Renal cortex interstitium (tissue), 11 donors: ENCODE measurements at regions not wholly inside any gene's neighbourhood (a gene's known extent, or its start where the extent isn't known, plus 50 kb on each side); places are given as distances from the start of the nearest gene placed in this dataset.
"Not testable (repeated sequence)": the region's sequence is repeated elsewhere in the genome, so short reads cannot be mapped to it uniquely, and the experiment has no call there.

Experiments
- DNase-seq, 11 donors: peaks; one replicate each; pipeline ENCODE4 v3.0.0-alpha.2; 2013; ENCODE audit warnings: low read depth in 9 of 11, low spot score in 4 of 11; ENCODE audit errors: extremely low read depth in 1 of 11

DNA sequence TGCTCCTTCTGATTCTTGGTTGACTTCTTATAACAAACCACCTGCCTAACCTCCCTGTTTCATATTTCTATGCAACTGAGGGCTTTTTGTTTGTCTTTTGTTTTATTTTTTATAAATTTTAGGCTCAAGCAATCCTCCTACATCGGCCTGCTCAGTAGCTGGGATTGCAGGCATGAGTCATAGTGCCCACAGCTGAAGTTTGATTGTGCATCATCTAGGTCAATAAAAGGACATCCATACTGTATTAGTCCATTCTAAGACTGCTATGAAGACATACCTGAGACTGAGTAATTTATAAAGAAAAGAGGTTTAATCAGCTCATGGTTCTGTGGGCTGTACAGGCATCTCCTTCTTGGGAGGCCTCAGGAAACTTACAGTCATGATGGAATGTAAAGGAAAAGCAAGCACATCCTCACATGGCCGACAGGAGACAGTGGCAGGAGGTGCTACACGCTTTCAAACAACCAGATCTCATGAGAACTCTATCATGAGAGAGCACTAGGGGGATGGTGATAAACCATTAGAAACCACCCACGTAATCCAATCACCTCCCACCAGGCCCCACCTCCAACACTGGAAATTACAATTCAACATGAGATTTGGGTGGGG is 285.0 kb downstream of the SIPA1L2 start:
- no peak for DNase-seq

DNA sequence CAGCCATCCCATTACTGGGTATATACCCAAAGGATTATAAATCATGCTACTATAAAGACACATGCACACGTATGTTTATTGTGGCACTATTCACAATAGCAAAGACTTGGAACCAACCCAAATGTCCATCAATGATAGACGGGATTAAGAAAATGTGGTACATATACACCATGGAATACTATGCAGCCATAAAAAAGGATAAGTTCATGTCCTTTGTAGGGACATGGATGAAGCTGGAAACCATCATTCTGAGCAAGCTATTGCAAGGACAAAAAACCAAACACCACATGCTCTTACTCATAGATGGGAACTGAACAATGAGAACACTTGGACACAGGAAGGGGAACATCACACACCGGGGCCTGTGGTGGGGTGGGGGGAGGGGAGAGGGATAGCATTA is 285.7 kb downstream of the SIPA1L2 start:
- DNase-seq: not testable (repeated sequence)

DNA sequence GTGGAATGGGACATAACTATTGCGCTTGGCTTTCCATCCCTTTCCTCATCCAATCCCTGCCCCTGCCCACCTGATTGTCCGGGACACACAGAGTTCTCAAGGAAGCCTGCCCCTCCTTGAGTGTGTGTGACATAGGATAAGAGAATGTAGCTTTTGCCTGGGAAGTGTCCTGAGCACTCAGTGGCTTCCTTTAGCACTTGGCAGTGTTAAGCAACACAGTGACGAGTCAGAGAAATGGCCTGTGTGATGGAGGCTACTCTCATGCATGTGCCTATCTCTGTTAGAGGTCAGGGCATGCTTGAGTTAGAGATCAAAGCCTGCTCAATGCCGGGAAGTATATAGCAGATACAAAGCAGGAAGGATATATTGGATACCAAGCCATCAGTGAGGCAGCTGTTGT is 289.5 kb downstream of the SIPA1L2 start:
- DNase-seq: no peak

DNA sequence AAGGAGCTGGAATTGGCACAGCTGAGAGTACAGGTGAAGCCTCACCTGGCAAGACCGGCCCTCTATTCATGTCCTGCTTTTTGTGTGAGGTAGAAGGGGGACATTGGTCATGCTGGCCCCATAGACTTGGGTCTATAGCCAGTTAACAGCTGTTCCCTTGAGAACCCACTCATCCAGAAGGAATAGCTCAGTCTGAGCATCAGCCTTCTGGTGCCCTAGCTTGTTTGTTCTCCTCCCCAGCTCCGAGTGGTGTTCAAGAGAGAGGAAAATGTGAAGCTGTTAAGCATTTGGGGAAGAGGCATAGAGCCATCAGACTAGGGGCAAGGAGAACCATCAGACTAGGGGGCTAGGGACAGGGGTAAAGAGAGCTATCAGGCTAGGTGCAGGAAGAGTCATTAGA is 290.9 kb downstream of the SIPA1L2 start:
- no peak for DNase-seq

DNA sequence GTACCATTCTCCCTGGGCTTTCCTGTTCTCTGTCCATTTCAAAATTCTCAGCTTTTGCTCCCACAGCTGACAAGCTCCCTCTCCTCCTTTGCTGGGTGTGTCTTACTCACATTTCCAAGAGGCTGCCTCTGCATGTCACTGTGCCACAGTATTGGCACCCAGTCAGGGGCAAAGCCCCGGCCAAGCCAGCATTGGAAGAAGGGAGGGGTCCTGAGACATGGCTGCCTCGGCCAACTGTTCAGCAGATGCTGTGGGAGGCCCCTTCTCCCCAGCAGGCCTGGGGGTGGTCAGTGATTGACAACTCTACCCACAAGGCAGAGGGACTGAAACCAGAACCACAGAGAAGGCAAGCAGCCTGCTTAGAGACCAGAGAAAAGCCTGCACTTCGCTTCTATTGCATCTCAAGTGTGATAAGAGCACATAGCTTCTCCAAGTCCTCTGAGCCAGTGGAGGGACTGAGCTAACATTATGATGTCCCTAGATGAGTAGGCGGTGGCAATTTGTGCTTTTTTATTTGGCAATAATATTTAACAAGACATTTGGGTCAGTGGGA is 294.1 kb downstream of the SIPA1L2 start:
- DNase-seq: no peak

DNA sequence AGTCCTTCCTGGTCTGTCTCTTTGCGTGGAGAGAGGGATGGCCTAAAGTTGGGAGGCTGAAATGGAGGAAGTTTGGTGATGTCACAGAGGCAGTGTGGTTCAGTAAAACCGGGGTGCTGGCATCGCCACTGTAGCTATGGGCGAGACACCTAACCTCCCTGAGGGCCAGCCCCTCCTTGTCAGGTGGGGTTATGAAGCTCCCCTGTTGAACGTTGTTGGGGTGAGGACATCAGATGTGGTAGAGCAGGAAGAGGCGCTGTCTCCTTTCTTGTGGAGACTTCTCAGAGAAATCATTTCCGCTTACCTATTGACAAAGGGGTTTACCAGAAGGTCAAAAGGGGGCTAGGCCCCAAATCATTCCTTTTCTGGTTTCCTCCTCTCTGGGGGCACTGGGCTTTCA is 294.7 kb downstream of the SIPA1L2 start:
- DNase-seq: no peak

DNA sequence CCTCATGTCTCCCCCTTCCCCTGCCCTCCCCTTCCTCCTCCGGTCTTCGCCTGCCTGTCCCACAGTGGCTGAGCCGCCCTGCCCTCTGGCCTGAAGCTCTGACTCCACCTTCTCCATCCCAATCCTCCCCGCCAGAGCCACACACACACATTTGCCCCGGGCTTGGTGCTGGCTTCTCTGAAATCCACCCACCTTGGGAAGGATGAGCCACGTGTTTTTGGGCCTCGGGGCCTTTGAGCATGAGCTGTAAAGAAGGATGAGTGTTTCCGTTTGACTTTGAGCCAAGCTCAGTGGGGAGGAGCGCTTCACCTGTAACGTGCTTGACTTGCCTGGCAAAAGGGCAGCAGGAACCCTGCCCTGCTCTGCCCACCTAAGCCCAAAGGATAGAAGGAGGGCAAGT is 295.1 kb downstream of the SIPA1L2 start:
- DNase-seq: no peak

DNA sequence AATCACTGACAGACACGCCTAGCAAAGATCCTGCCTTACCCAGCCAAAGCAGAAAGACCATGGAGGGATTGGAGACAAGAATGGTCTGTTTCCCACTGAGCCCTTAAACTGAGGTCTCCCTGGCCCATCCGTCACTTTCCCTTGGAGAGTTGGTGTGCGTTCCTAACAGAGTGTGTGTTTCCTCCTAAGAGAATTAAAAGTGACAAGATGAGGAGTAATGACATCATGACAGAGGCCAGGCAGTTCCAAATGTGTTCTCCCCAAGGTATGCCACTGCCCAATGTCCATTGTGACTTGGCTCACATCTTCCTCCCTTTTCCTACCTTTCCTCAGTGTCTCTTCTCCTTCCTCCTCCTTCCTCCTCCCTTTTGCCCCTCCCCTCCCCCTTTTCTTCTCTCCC is 295.7 kb downstream of the SIPA1L2 start:
- no peak for DNase-seq

DNA sequence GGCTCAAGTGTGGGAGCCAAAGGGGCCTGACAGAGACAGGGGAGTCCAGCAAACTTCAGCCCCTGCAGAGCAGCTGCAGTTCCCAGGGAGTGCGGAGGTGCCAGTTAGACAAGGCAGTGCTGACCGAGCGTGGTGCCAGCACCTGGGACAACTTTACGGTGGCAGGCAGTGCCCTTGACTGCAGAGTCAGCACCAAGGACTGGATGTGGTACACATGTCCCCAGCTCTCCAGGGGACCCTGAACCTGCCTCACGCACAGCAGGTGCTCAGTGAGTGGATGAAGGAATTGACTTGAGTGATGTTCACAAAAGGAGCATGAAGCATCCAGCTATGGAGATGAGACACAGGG is 296.5 kb downstream of the SIPA1L2 start:
- no peak for DNase-seq

DNA sequence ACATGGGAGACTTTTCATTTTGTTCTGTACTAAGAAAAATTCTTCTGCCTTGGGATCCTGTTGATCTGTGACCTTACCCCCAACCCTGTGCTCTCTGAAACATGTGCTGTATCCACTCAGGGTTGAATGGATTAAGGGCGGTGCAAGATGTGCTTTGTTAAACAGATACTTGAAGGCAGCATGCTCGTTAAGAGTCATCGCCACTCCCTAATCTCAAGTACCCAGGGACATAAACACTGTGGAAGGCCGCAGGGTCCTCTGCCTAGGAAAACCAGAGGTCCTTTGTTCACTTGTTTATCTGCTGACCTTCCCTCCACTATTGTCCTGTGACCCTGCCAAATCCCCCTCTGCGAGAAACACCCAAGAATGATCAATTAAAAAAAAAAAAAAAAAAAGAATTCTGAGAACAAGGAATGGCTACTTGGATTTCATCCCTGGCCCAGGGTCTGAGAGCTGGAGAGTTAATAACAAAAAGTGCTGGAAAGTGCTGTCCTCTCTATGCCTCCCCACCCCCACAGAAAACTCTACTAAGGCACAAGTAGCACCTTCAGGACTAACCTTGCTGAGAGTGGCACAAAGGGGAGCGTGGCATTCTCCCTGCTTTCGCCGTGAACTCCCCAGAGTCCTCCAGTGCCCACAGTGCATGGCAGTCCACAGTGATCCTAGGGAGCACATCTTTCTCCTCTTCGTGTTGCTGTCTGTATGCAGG is 297.1 kb downstream of the SIPA1L2 start:
- not testable (repeated sequence) for DNase-seq

DNA sequence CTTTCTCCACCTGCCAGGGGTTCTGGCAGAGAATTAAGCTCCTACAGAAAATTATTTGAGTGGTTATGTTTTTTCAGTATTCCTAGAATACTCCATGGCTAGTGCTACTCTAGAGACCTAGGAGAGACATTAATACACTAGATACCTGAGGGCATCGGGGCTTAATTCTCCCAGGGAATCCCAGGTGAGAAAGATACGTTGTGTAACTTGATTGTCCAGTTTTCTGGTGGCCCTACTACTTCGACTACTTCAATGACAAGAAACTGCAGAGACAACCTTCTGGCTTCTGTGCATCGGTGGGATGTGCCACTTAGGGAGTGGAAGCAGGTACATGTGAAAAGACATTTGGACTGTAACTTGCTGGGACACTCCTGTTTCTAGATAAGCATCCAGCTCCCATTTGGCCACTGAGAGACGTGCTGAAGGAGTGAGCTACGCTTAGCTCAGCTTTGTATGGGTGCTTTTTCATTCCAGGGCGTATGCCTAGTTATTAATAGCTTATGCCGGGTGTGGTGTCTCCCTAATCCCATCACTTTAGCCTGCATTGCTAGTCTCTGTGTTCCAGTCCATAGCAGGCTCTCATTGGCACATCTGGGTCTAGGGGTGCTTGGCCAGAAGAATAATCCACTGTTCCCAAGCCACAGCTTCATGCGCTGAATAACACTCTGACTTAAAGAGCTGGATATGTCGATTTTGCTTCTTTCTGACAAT is 300.7 kb downstream of the SIPA1L2 start:
- DNase-seq: no peak

DNA sequence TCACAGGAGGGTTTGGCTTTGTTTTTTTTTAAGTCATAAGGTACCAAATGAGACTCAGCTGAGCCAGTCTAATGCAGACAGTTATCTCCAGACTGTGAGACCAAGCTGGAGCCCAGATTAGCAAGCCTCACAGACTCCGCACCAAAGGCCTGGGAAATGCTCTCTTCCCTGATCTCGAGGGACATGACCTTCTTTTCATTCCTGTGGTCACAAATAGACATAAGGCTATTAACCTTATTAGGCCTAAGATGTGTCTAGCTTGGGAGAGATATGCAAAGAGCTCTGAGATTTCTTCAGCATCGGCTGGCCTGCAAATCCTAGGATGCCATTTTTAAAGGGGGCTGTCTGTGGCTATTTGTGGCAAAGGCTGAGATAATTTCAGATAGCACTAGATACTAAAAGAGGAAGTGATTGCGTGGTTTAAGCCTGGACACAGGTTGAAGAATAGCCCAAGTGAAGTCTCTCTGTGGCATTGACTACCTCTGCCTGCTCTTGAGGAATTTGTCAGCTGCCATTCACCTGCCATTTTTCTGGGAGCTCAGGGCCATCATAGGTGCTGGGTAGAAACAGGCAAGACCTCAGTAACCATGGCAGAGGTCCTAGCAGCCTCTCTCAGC is 301.3 kb downstream of the SIPA1L2 start:
- no peak for DNase-seq

DNA sequence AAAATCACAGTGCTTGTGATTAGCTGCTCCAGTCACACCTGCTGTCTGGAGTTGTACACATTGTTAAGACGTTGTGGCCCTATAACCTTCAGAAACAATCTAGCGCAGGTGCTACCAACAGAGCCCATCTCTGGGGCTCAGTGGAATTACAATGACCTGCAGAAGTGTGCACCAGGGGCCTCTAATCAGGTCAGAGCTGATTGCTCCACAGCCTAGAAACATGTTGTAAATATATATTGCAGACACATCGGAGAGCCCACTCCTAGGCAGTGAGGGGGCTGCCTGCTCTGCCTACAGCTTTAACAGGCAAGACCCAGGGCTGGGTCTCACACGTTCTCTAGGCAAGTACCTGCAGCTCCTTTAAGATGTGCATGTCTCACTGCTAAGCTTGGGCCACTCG is 302.0 kb downstream of the SIPA1L2 start:
- DNase-seq: no peak

DNA sequence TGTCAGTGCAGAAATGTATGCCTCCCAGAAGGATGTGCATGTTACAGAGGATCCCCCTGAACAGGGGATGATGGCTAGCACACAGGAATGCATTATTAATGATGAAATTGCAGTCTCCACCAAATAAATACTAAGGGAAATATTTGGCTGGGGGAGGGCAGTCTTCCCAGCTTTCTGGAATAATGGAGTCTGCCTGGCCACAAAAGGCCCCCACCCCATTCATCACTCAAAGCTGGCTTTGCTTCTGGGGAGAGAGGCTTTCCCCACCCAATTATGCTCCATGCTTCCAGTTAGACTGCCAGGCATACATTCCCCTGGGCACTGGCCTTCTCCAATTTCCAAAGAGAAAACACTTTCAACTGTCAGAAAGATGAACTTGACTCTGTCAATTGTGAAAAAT is 302.7 kb downstream of the SIPA1L2 start:
- DNase-seq: no peak

DNA sequence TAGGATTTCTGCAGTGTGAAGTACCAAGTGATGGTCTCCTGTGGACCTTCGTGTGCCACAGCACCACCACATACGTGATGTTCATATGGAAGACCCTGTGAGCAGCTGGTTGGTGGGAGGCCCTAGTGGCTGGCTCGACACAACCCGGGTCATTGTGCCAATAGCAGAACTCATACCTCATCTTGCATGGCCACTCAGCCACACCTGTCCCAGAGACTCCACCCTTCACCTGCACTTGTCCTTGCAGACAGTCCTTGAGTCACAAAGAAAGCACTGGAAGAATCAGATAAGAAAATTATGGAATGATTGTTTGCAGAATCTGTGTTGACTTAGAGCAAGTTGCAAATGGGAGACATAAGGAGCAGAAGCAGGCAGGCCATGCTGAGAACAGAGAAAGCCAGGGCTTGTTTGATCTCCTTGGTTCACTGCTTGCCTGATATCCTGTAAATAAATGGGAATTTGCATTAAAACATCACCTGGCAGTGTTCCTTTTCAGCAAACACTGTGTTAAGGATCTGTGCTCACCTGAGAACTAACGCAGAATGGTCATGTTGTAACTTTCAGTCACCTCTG is 307.7 kb downstream of the SIPA1L2 start:
- DNase-seq: no peak

DNA sequence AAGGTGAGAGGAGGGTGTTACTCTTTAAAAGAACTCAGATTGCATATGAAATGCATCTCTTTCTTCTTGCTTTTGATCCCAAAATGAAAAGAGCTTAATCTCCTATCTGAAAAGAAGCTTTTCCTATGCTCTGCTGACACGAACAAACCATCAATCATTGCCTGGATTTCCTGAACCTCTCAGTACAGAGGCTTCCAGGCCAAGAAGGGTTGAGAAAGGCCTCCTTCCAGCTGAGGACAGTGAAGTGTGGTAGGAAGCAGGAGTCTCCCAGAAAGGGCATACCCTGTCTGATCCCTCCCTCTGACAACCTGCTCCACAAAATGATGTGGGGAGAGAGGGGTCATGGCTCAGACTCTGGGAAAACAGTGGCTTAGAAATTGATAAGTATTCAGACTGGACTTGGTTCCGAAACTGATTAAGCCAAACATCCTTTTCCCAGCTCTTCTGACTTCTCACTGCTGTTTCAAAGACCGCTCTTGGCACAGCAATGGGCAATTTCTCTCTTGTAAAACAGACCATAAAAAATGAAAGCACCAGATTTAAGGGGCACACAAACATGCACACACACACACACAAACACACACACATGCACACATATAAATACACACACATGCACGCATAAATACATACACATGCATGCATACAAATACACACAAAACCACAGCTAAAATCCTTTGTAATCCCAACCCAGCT is 310.3 kb downstream of the SIPA1L2 start:
- no peak for DNase-seq

DNA sequence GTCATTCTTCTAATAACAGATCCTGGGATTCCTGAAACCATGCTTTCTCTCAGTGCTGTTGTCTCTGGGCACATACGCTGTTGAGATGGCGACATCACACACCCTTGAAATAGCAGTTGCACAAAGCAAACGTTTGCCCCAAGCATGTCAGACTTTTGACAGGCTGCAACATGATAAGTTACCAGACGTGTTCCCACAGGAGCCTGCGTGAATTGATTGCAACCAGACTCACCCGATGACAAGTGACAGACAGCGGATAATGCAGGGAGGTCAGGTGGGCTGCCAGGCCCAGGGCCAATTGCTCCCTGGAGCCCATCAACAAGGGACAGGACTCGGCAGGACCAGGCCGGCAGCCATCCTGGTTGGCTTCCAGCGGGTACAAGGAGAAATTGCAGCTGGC is 310.9 kb downstream of the SIPA1L2 start:
- no peak for DNase-seq

DNA sequence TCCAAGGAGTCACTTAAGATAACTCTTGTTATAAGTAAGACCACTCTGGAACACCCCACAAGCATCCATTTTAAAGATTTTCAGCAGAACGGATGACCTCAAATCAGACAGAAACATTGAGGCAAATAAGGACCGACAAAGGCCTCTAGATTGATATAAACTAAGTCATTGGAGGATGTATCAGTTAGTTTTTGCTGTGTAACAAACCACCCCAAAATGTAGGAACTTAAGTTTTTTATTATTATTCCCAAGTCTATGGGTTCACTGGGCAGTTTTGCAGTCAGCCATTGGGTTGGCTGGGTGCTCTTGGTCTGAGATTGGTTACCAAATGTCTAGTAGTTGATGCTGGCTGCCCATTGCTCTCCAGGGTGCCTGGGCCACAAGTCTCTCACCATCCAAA is 311.8 kb downstream of the SIPA1L2 start:
- no peak for DNase-seq

DNA sequence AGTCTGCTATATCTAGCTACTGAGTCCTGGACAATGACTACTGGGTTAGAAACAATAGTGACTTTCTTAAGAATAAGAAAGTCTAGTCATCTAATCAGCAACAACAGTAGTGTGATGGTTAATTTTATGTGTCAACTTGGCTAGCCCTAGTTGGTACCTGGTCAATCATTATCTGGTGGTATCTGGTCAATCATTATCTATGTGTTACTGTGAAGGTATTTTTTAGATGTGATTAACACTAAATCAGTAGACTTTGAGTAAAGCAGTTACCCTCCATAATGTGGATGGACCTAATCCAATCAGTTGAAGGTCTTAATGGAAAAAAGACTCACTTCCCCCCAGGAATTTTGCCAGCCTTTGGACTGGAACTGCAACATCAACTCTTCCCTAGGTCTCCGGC is 312.6 kb downstream of the SIPA1L2 start:
- peak in 1 of 11 donors; percentile 29 for DNase-seq
